ENCODE measurements at regions not wholly inside any gene's neighbourhood (a gene's known extent, or its start where the extent isn't known, plus 50 kb on each side); places are given as distances from the start of the nearest gene placed in this dataset.

GRCh38 chr6:133688705-133689492, 200.0 kb upstream of the TCF21 start:
- TF ChIP-seq PCBP1 (IDR thresholded peaks at IDR 0.05; ENCODE audit: low read depth, low read length, poor library complexity, severe bottlenecking) (no peak), STAT5A (IDR thresholded peaks at IDR 0.05; ENCODE audit: borderline replicate concordance, low read length) (no peak), CTCF (IDR thresholded peaks at IDR 0.05 in 2 of 3, conservative IDR thresholded peaks at IDR 0.05 in 1 of 3; ENCODE audit: insufficient read depth in 2 of 3, low read depth in 1 of 3, low read length in 3 of 3) (no peak), RFX5 (IDR thresholded peaks at IDR 0.05; ENCODE audit: low read depth, low read length) (no peak), POLR2AphosphoS5 (IDR thresholded peaks at IDR 0.05; ENCODE audit: control insufficient read depth, insufficient read depth, low read depth, low read length) (no peak), ZKSCAN1 (IDR thresholded peaks at IDR 0.05; ENCODE audit: low read depth, low read length) (no peak)

Measured in K562 (cell line).